Activated naive CD8-positive, alpha-beta T cell treated with anti-CD3 and anti-CD28 coated beads for 36 hours (primary cell): ENCODE measurements at regions not wholly inside any gene's neighbourhood (a gene's known extent, or its start where the extent isn't known, plus 50 kb on each side); places are given as distances from the start of the nearest gene placed in this dataset.
"Not testable (repeated sequence)": the region's sequence is repeated elsewhere in the genome, so short reads cannot be mapped to it uniquely, and the experiment has no call there.

Experiments used
- DNase-seq: peaks from one replicate; pipeline ENCODE4 v3.0.0; 2021
- H3K27ac Mint-ChIP-seq: one replicate; pipeline ENCODE4 v1.8.0; 2022; ENCODE audit warnings: mild to moderate bottlenecking, moderate library complexity, mixed read lengths
- H3K27me3 Mint-ChIP-seq: one replicate; pipeline ENCODE4 v1.8.0; 2022; ENCODE audit warnings: mild to moderate bottlenecking, mixed read lengths
- H3K36me3 Mint-ChIP-seq: one replicate; pipeline ENCODE4 v1.8.0; 2021; ENCODE audit warnings: mild to moderate bottlenecking, mixed read lengths
- H3K4me1 Mint-ChIP-seq: one replicate; pipeline ENCODE4 v1.8.0; 2021; ENCODE audit warnings: mixed read lengths
- H3K4me3 Mint-ChIP-seq: one replicate; pipeline ENCODE4 v1.8.0; 2022; ENCODE audit warnings: mild to moderate bottlenecking, moderate library complexity, mixed read lengths
- H3K9me3 Mint-ChIP-seq: one replicate; pipeline ENCODE4 v1.8.0; 2022; ENCODE audit warnings: mixed read lengths

DNA sequence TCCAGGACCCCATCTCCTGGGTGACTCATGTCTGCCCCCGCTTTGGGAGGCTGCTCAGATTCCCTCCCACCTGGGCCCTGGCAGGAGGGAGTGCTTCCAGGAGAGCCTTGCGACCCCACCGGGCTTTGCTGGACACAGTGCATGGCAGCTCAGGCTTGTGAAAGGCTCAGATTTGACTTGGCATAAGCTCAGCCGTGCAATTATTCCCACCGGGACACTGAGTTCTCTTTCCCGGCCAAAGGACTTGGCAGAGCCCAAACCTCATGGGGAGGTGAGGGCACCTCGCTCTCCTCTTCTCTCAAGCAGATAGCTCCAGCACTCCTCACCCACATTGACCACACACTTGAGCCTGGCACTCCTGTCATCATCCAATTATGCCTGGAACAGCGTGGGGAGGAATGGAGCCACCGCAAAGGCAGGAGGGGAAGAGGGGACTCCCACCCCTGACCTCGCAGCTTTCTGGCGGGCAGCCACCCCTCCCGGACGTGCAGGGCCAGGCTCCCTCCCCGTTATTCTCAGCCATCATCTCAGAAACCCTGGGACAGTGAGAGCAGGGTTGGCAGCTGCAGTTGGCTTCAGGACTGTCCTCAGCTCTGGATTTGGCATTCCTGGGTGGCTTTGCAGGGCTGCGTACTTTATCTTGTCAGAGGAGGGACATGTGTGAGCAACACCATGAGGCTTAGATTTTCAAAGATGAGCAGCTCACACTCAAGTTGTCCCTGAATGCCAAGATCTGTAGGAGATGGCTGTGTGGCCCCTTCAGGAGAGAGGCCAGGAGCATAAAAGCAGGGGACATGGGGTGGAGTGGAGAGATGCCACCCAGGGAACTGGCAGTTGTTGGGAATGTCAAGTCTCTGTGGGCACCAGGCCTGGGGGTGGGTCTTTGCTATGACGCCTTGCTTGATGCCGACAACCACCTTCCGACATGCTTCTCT lies 306.2 kb downstream of the TEX29 start:
- Mint-ChIP-seq H3K36me3 (no peaks in the 10 kb centered on the region), H3K27ac (no peak overlapping the region), H3K9me3 (no peaks in the 10 kb centered on the region), H3K27me3 (peaks cover 3% of the 10 kb centered on the region), H3K4me1 (no peaks in the 10 kb centered on the region), H3K4me3 (no peak overlapping the region)
- DNase-seq = no peak

DNA sequence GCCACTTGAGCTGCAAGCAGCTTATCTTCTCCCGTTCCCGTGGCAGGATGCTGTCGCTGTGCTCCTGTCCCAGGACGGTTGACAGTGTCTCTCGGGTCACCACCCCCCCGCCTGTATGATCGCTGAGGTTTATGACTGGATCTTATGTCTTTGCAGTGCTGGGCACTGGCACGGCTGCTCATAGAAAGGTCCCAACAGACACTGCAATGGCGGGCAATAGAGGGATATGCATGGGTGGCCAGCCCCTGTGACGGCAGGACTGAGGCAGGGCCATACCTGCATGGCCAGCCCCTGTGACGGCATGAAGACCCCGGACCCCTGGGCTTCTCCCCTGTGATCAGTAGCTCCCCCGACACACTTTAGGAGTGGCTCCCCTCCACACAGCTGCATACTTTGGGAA lies 307.2 kb downstream of the TEX29 start:
- H3K4me1 Mint-ChIP-seq = no peaks in the 10 kb centered on the region
- DNase-seq = no peak
- H3K9me3 Mint-ChIP-seq = no peaks in the 10 kb centered on the region
- H3K4me3 Mint-ChIP-seq = no peak overlapping the region
- no peaks in the 10 kb centered on the region for H3K36me3 Mint-ChIP-seq
- no peak overlapping the region for H3K27ac Mint-ChIP-seq
- H3K27me3 Mint-ChIP-seq = peaks cover 3% of the 10 kb centered on the region

DNA sequence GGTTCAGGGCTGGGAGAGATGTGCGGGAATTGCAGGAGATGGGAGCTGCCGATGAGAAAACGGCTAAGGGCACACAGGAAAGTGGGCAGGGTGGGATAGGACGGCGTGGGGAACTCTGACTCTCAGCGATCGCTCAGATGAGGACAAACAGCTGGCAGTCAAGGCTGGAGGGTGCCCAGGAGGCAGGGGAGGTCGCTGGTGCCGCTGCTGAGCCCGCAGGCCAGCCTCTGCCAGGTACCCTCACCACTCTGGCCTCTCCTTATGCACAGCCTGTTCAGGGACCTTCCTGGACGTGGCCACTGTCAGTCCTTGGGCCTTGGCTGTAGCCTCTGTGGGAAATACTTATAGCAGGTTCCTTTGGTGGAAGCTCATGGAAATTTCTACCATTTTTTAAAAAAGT lies 308.6 kb downstream of the TEX29 start:
- Mint-ChIP-seq H3K27me3 (peaks cover 3% of the 10 kb centered on the region), H3K27ac (no peak overlapping the region), H3K36me3 (no peaks in the 10 kb centered on the region), H3K4me3 (no peak overlapping the region), H3K4me1 (no peaks in the 10 kb centered on the region), H3K9me3 (no peaks in the 10 kb centered on the region)
- DNase-seq = no peak

DNA sequence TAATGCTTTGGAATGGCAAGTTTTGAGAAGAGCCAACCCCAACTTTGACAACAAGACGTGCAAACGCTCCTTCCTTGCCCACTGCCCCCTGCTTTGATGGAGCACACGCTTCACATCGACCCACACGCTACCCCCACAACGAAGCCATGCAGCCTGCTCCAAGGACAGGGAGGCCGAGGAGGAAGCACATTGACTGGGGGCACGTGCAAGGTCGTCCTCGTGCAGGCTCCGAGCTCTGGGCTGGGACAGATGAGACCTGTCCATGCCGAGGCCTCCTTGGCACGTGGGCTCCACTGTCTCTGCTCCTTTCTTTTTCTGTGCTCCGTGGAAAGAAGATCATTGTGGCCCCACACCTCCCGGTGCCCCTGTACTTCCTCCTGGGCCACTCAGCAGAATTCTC lies 309.0 kb downstream of the TEX29 start:
- Mint-ChIP-seq H3K27ac (no peak overlapping the region), H3K27me3 (peaks cover 3% of the 10 kb centered on the region), H3K36me3 (no peaks in the 10 kb centered on the region), H3K9me3 (no peaks in the 10 kb centered on the region), H3K4me1 (no peaks in the 10 kb centered on the region), H3K4me3 (no peak overlapping the region)
- DNase-seq = no peak

DNA sequence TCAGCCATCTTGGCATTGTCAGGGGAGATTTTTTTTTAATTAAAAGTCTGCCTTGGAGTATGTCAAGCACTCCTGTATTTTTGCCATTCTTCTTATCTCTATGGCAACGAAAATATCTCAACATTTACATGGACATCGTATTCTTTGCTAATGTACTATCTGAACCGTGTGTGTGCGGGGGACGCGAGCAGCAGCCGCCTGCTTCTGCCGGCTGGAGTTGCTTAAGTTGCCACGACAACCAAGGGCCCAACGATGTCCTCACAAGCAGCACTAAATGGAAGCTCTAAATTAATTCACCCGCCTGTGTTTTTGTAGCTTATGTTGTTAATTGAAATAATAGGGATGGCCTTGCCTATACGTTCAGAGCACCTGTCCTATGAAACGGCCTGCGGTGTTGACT lies 309.5 kb downstream of the TEX29 start:
- Mint-ChIP-seq H3K36me3 (no peaks in the 10 kb centered on the region), H3K27me3 (peaks cover 3% of the 10 kb centered on the region), H3K4me3 (no peak overlapping the region), H3K9me3 (no peaks in the 10 kb centered on the region), H3K27ac (no peak overlapping the region), H3K4me1 (no peaks in the 10 kb centered on the region)
- DNase-seq = no peak

DNA sequence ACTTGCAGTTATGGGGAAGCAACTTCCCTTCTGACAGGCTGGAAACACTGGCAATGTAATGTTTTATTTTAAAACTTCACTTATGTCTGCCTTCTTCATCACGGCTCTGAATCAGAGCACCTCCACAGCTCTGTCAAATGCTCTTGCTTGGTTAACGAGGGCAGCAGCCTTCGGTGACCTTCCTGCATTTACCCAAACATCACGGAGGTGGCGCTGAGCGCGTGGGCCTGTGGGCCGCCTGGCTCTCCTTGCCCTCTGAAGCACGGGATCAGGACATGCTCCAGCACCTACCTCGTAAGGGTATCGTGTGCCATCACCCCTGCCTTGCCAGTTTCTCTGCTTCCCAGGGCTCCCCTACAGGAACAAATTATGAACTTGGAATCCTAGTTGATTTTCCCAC lies 310.0 kb downstream of the TEX29 start:
- H3K9me3 Mint-ChIP-seq = no peaks in the 10 kb centered on the region
- DNase-seq = no peak
- peaks cover 3% of the 10 kb centered on the region for H3K27me3 Mint-ChIP-seq
- no peak overlapping the region for H3K4me3 Mint-ChIP-seq
- H3K36me3 Mint-ChIP-seq = no peaks in the 10 kb centered on the region
- no peaks in the 10 kb centered on the region for H3K4me1 Mint-ChIP-seq
- no peak overlapping the region for H3K27ac Mint-ChIP-seq

DNA sequence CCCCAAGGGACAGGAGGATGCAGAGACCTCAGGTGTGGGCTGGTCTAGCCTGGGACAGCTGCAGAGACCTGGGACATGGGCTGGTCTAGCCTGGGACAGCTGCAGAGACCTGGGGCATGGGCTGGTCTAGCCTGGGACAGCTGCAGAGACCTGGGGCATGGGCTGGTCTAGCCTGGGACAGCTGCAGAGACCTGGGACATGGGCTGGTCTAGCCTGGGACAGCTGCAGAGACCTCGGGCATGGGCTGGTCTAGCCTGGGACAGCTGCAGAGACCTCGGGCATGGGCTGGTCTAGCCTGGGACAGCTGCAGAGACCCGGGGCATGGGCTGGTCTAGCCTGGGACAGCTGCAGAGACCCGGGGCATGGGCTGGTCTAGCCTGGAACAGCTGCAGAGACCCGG lies 310.8 kb downstream of the TEX29 start:
- not testable (repeated sequence) for H3K27ac Mint-ChIP-seq, H3K4me3 Mint-ChIP-seq, H3K4me1 Mint-ChIP-seq, DNase-seq, H3K9me3 Mint-ChIP-seq, H3K36me3 Mint-ChIP-seq, H3K27me3 Mint-ChIP-seq

DNA sequence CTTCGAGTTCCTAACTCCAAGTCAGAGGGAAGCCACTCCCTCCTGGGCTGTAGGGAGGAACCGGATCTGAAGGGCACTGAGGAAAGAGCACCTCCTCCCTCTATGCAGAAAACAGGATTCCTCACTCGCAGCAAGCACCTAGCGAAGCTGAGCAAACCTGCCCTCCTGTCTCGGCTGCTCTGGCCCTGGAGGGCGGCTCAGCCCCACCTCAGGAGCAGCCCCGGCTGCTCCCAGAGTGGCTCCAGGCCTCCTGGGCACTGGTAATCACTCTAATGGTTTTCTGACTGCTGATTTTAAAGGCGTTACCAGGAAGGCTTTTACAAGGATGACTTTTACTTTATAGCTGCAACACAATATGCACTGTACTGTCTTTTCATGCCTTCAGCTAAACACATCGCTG lies 312.5 kb downstream of the TEX29 start:
- H3K4me3 Mint-ChIP-seq = no peak overlapping the region
- H3K9me3 Mint-ChIP-seq = no peaks in the 10 kb centered on the region
- no peaks in the 10 kb centered on the region for H3K36me3 Mint-ChIP-seq
- DNase-seq = no peak
- H3K4me1 Mint-ChIP-seq = no peaks in the 10 kb centered on the region
- peaks cover 3% of the 10 kb centered on the region for H3K27me3 Mint-ChIP-seq
- H3K27ac Mint-ChIP-seq = no peak overlapping the region

DNA sequence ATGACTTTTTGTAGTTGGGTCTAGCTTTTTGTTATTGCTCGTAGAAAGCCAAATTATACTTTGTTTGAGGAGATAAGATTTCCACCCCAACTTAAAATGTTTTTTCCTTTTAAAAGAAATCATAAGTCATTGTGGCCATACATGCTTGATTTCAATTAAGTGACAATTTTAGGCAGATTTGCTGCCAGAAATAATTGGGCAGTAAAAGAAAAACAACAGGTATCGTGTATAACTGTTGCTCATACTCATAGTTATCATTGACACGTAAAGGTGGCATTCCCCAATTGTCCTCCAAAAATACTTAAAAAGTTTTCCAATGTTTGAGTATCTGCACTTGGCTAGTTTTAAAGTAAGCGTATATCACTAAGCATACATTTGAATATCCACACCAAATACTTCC lies 313.0 kb downstream of the TEX29 start:
- Mint-ChIP-seq H3K27me3 (peaks cover 3% of the 10 kb centered on the region), H3K27ac (no peak overlapping the region), H3K9me3 (no peaks in the 10 kb centered on the region), H3K4me3 (no peak overlapping the region), H3K4me1 (no peaks in the 10 kb centered on the region), H3K36me3 (no peaks in the 10 kb centered on the region)
- no peak for DNase-seq

DNA sequence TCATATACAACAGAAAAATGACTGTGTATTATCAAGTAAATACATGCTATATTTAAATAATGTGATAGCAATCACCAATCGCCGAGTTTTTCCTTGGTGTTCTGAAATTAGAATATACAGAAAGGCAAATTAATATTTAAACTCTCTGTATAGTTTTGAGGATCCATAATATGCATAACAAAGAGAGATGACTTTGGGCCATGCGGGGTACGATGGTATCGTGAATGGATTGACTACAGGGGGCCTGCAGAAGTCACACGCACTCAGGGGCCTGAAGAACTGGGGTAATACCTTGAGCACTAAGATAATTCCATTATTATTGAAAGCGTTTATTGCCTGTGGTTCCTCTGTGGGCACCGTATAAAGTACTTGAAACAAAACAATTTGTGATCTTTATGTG lies 314.0 kb downstream of the TEX29 start:
- no peak for DNase-seq
- Mint-ChIP-seq H3K9me3 (no peaks in the 10 kb centered on the region), H3K36me3 (no peaks in the 10 kb centered on the region), H3K4me1 (no peaks in the 10 kb centered on the region), H3K27me3 (no peaks in the 10 kb centered on the region), H3K4me3 (no peak overlapping the region), H3K27ac (no peak overlapping the region)

DNA sequence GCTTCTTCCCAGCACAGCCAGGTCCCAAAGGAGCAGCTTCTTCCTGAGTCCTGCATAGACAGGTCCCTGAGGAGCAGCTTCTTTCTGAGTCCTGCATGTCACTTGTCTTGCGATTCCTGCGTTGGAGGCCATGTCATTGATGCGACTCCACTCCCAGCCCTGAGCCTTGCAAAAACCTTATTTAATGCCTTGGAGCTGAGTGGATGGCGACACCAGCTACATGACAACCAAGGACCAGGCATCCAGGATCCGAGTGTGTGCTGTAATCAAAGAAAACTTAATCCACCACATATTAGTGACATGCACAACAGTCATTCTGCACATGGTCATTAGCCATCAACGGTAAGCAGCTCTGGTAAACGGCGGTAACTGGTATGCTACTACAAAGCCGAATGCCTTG lies 315.8 kb downstream of the TEX29 start:
- Mint-ChIP-seq H3K4me1 (no peaks in the 10 kb centered on the region), H3K9me3 (no peaks in the 10 kb centered on the region), H3K27me3 (no peaks in the 10 kb centered on the region), H3K27ac (no peak overlapping the region), H3K36me3 (no peaks in the 10 kb centered on the region), H3K4me3 (no peak overlapping the region)
- DNase-seq = no peak

DNA sequence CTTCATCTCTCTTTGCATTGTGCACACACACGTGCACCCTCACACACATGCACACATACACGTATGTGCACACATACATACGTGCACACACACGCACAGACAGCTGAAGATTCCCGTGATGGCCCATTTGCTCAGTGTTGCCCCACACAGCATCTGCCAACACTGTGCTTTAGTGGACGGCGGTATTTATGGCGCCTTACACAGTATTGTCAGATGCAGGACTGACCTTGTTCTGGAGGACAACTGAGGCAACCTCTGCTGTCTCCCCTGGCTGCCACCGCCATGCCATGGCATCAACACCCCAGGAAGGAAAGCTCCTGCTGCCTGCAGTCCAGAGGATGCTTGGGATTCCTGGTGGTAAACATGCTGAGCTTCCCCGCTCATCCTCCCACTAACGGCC lies 316.4 kb downstream of the TEX29 start:
- no peak for DNase-seq
- Mint-ChIP-seq H3K36me3 (no peaks in the 10 kb centered on the region), H3K4me3 (no peak overlapping the region), H3K4me1 (no peaks in the 10 kb centered on the region), H3K9me3 (no peaks in the 10 kb centered on the region), H3K27me3 (no peaks in the 10 kb centered on the region), H3K27ac (no peak overlapping the region)

DNA sequence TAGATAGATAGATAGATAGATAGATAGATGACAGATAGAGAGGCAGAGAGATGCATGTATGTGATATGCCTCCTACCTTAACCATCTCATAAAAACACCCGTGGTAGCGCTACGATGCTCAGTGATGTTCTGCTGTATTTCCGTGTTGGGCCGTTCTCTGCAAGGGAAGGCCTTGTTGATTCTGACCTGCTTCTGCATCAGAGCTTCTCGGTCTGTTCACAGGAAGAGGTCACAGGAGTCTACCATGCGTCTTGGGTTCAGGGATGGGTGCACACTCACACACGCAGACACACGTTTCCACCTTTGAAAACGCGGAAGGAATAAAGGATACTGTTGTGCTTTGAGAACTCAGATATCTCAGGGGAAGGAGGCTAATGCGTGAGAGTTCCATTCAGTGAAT lies 316.9 kb downstream of the TEX29 start:
- Mint-ChIP-seq H3K27me3 (no peaks in the 10 kb centered on the region), H3K9me3 (no peaks in the 10 kb centered on the region), H3K4me1 (no peaks in the 10 kb centered on the region), H3K36me3 (no peaks in the 10 kb centered on the region), H3K4me3 (no peak overlapping the region), H3K27ac (no peak overlapping the region)
- DNase-seq = no peak

DNA sequence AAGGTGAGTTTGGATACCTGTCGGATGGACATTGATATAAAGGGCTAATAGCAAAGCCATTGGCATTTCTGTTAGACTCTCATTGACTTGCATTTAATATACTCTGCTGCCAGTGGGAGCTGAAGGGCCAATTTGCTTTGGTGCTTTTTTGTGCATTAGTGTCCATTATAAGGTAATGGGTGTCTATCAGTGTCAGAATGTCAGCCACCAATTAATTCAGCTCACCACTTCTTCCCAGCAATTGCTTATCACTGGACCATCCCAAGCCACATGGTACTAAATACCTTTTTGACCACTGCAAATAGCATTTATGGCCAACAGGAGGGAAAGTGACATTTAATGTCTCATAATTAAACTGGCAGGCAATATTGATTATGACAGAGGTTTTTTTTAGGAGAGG lies 317.8 kb downstream of the TEX29 start:
- H3K4me3 Mint-ChIP-seq = no peak overlapping the region
- H3K9me3 Mint-ChIP-seq = no peaks in the 10 kb centered on the region
- no peaks in the 10 kb centered on the region for H3K27me3 Mint-ChIP-seq
- no peaks in the 10 kb centered on the region for H3K36me3 Mint-ChIP-seq
- H3K27ac Mint-ChIP-seq = no peak overlapping the region
- no peak for DNase-seq
- no peaks in the 10 kb centered on the region for H3K4me1 Mint-ChIP-seq

DNA sequence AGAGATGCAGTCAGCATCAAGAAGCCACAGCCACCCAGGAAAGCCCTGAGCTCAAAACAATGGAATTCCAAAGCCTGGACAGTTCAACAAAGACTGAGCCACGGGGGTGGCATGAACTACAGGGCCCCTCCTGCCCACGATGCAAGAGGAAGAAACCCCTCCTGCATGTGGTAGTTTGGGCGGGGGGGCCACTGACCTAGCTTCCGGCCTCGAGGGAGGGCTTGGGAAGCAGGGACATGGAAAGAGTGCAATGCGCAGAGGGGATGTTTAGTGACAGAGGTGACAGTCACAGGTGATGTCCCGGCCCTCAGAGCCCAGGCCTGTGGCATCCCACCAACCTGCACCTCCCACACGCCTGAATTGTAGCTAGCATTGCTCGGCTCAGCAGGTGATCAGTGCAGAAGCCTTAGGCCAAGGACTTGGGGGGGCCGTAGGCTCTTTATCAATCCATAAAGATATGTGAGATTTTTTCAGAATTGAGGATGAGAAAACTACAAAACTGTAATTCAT lies 318.8 kb downstream of the TEX29 start:
- Mint-ChIP-seq H3K4me3 (no peak overlapping the region), H3K36me3 (no peaks in the 10 kb centered on the region), H3K27ac (no peak overlapping the region), H3K27me3 (no peaks in the 10 kb centered on the region), H3K4me1 (no peaks in the 10 kb centered on the region), H3K9me3 (no peaks in the 10 kb centered on the region)
- DNase-seq = no peak

DNA sequence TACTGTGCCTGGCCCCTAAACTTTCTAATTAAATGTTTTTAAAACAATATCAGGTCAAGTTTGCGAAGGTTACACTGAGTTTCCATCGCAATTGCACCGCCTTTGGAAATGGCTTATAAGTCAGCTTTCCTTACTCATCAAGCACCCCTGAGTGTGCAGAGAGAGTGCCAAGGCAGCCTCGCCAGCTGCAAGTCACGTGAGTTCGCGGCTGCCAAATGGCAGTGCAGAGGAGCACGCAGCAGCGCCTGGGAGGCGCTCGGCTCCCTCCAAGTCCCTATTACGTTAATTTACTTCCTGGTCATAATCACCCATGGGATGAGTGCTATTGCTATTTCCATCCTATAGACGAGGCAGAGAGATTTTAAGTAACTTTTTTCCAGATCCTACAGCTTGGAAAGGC lies 319.6 kb downstream of the TEX29 start:
- Mint-ChIP-seq H3K4me1 (no peaks in the 10 kb centered on the region), H3K36me3 (no peaks in the 10 kb centered on the region), H3K27ac (no peak overlapping the region), H3K4me3 (no peak overlapping the region), H3K27me3 (no peaks in the 10 kb centered on the region), H3K9me3 (no peaks in the 10 kb centered on the region)
- no peak for DNase-seq
